ENCODE measurements at regions not wholly inside any gene's neighbourhood (a gene's known extent, or its start where the extent isn't known, plus 50 kb on each side); places are given as distances from the start of the nearest gene placed in this dataset.

DNA sequence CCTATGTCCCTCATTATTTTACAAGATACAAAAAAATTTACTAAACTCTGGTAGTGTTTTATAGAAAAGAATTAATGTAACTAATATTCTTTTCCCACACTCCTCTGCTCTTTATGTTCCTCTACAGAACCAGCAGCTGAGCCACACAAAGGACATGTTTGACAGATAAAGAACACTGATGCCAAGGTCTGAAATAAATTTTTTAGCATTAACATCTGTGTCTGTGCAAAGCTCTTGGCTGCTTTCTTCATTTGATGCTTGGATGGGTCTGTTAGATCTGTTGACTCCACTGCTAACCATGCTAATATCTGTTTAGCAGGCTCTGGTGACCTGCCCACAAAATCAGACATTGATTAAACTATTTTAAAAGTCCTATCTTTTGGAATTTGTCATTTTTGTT, 2363.8 kb downstream of the PCDH9 start:
- Mint-ChIP-seq H3K27me3 (no peaks in the 10 kb centered on the region), H3K36me3 (ENCODE audit: insufficient read depth) (no peaks in the 10 kb centered on the region), H3K4me3 (no peak overlapping the region), H3K27ac (no peak overlapping the region), H3K4me1 (ENCODE audit: low read depth in 2 of 2) (no peaks in the 10 kb centered on the region), H3K9me3 (peaks cover 0 to 6% of the 10 kb centered on the region in 2 donors)
- ATAC-seq (replicated peaks): no peak
- no peak for DNase-seq

DNA sequence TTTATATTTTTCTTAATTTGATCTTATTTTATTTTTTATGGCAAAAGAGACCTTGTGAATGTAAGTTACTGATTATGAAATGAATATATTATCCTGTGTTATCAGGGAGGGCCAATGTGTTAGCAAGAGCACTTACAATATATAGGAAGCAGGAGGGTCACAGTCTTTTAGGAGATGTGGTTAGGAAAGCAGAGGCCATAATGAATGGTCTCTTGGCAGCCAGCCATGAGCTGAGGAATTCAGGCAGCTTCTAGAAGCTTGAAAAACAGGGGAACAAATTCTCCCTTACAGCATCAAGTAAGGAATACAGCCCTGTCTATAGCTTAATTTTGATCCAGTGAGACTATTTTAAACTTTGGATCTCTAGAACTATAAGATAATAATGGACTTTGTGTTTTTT, 2374.6 kb downstream of the PCDH9 start:
- no peak overlapping the region for H3K27ac Mint-ChIP-seq
- no peaks in the 10 kb centered on the region for H3K4me1 Mint-ChIP-seq (ENCODE audit: low read depth in 2 of 2)
- peaks cover 9 to 32% of the 10 kb centered on the region in 2 donors for H3K9me3 Mint-ChIP-seq
- H3K4me3 Mint-ChIP-seq: no peak overlapping the region
- H3K36me3 Mint-ChIP-seq (ENCODE audit: insufficient read depth): no peaks in the 10 kb centered on the region
- no peaks in the 10 kb centered on the region for H3K27me3 Mint-ChIP-seq
- ATAC-seq (replicated peaks) (no peak), DNase-seq (no peak)

DNA sequence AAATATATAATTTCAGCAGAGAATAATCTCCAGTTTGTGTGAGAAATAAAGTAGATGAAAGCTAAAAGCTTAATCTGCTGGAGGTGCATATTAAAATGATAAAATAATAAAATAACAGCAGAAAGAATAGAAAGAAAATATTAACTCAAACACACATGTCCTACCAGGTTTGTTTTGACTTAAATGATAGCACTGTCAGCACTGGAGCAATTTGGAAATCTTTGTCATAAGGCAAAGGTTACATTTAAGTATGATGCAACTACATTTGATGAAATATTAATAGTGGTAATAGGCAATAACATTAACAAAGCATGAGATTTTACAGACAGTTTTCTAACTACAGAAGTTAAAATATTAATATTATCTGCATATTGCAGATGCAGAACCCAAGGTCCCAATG, 2380.1 kb downstream of the PCDH9 start:
- ATAC-seq (replicated peaks) (no peak), DNase-seq (no peak)
- Mint-ChIP-seq H3K4me1 (ENCODE audit: low read depth in 2 of 2) (no peaks in the 10 kb centered on the region), H3K27ac (no peak overlapping the region), H3K9me3 (peaks cover 9 to 13% of the 10 kb centered on the region in 2 donors), H3K4me3 (no peak overlapping the region), H3K27me3 (no peaks in the 10 kb centered on the region), H3K36me3 (ENCODE audit: insufficient read depth) (peaks cover 3% of the 10 kb centered on the region)

DNA sequence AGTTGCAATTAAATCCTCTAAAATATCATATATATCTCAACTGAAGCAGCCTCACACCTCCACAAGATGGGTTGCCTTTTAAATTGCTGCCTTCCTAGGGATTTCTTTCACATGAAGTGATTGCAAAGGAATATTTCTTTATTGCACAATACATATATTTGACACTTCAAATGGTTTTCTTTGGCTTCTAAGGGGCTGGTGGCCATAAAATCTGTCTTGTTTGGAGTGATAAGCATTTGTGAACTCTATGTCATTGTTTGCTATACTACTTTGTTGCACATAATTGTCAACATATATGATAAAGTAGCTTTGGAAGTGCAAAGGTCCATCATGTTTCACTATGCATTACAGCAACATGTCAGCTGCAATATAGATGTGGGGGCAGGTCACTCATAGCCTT, 2380.9 kb downstream of the PCDH9 start:
- Mint-ChIP-seq H3K4me3 (no peak overlapping the region), H3K27ac (no peak overlapping the region)

DNA sequence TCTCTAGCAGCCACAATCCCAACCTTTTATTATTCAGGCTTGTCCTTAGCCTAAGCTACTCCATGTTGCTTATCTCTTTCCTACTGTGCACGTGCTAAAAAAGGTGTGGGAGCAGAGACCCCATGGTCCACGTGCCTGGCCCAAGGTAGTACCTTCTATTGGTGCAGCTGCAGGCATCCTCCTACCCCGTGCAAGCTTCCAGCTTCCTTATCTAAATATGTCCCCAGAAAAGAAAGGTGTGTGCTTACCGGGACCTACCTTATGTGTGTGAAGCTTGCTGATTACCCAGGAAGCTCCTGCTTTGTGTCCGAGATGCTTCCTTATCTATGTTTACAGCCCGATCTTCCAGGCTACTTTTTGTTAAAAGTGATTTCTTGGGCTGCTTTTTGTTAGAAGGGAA, 2382.4 kb downstream of the PCDH9 start:
- DNase-seq (no peak), ATAC-seq (replicated peaks) (no peak)
- H3K9me3 Mint-ChIP-seq: peaks cover 2 to 6% of the 10 kb centered on the region in 2 donors
- H3K27ac Mint-ChIP-seq: no peak overlapping the region
- H3K27me3 Mint-ChIP-seq: no peaks in the 10 kb centered on the region
- H3K4me1 Mint-ChIP-seq (ENCODE audit: low read depth in 2 of 2): no peaks in the 10 kb centered on the region
- peaks cover 3% of the 10 kb centered on the region for H3K36me3 Mint-ChIP-seq (ENCODE audit: insufficient read depth)
- no peak overlapping the region for H3K4me3 Mint-ChIP-seq

More for the DNA sequence above, 2380.9 kb downstream of the PCDH9 start:
- H3K36me3 Mint-ChIP-seq (ENCODE audit: insufficient read depth): peaks cover 3% of the 10 kb centered on the region
- H3K4me1 Mint-ChIP-seq (ENCODE audit: low read depth in 2 of 2): no peaks in the 10 kb centered on the region
- H3K9me3 Mint-ChIP-seq: peaks cover 5 to 9% of the 10 kb centered on the region in 2 donors
- DNase-seq: no peak
- no peaks in the 10 kb centered on the region for H3K27me3 Mint-ChIP-seq
- ATAC-seq (replicated peaks): no peak

DNA sequence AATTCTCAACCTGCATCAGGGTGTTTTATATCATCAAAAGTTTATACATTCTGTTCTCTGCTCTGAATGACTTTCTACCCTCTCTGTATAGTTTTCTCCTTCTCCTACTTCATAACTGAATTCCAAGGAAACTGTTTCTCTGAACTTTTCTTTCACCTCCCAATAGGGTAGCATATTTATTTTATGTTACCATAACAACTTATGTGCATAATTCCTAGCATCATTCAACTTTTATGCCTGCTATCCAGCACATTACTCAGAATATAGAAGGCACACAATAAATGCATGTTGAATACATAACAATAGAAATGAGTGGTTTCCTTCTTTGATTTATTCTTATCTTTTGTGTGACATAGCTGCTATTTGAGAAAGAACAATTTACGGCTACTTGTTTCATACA, 2385.0 kb downstream of the PCDH9 start:
- no peak overlapping the region for H3K4me3 Mint-ChIP-seq
- no peaks in the 10 kb centered on the region for H3K4me1 Mint-ChIP-seq (ENCODE audit: low read depth in 2 of 2)
- H3K9me3 Mint-ChIP-seq: peaks cover 8% of the 10 kb centered on the region in 2 donors
- no peak for ATAC-seq (replicated peaks)
- H3K27me3 Mint-ChIP-seq: no peaks in the 10 kb centered on the region
- no peak for DNase-seq
- H3K36me3 Mint-ChIP-seq (ENCODE audit: insufficient read depth): peaks cover 3% of the 10 kb centered on the region
- H3K27ac Mint-ChIP-seq: no peak overlapping the region

DNA sequence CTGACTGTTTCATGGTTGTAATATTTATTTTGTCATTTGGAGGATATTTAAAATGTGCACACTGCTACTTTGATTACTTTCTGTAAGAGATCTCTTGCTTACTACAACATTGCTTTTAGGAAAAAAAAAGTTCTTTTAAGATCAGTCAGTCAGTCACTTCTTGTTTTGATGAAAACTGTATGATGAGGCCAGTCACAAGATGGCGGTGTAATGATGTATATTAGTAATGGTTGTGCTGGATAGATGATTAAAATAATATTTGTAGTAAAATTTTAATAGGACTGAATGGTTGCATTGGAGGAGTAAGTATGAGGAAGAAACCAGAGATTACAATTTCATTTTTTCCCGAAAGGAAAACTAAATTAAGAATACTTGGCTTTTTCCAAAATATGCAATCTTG, 2411.1 kb downstream of the PCDH9 start:
- Mint-ChIP-seq H3K36me3 (ENCODE audit: insufficient read depth) (no peaks in the 10 kb centered on the region), H3K9me3 (peaks cover 3 to 13% of the 10 kb centered on the region in 2 donors), H3K27me3 (no peaks in the 10 kb centered on the region), H3K4me3 (no peak overlapping the region), H3K27ac (no peak overlapping the region), H3K4me1 (ENCODE audit: low read depth in 2 of 2) (no peaks in the 10 kb centered on the region)
- ATAC-seq (replicated peaks): no peak
- no peak for DNase-seq

DNA sequence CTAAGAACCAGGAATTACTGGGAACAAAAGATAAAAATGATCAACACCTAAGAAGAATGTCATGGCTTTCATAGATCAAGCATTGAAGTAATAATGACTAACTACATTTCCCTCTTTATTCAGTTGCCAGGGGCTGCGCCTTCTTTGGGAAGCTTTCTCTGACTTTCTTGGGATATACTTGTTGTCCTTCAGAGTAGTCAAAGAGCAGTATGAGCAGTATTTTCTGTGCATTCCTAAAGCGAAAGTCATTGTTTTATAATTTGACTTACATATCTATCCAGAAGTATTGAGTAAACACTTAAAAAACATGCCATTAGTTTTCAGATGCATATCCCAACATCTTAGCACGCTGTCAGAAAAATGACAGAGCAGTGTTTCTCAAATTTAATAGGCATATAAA, 2412.4 kb downstream of the PCDH9 start:
- Mint-ChIP-seq H3K4me1 (ENCODE audit: low read depth in 2 of 2) (no peaks in the 10 kb centered on the region), H3K36me3 (ENCODE audit: insufficient read depth) (no peaks in the 10 kb centered on the region), H3K4me3 (no peak overlapping the region), H3K9me3 (peaks cover 4 to 13% of the 10 kb centered on the region in 2 donors), H3K27me3 (no peaks in the 10 kb centered on the region), H3K27ac (no peak overlapping the region)
- ATAC-seq (replicated peaks) (no peak), DNase-seq (no peak)

DNA sequence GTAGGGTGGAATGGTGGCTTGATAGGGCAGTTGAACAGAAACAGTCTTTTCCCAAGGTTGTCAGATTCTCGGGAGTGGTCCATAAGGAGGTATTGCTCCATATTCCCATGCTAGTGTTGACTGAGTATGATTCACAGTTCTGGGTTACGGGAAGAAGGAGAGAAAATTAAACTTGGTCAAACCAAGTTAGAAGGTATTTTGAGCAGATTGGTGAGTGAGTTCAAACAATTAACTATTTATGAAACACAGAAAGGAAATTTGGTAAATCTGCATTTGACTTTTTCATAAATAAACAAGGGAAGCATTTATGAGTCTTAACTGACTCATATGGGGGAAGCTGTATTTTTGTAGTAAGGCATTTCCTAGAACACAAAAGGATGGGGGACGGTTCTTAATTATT, 2419.4 kb downstream of the PCDH9 start:
- H3K9me3 Mint-ChIP-seq: peaks cover 18 to 29% of the 10 kb centered on the region in 2 donors
- no peaks in the 10 kb centered on the region for H3K4me1 Mint-ChIP-seq (ENCODE audit: low read depth in 2 of 2)
- no peak overlapping the region for H3K4me3 Mint-ChIP-seq
- DNase-seq: no peak
- no peak overlapping the region for H3K27ac Mint-ChIP-seq
- H3K27me3 Mint-ChIP-seq: no peaks in the 10 kb centered on the region
- H3K36me3 Mint-ChIP-seq (ENCODE audit: insufficient read depth): no peaks in the 10 kb centered on the region
- ATAC-seq (replicated peaks): no peak

DNA sequence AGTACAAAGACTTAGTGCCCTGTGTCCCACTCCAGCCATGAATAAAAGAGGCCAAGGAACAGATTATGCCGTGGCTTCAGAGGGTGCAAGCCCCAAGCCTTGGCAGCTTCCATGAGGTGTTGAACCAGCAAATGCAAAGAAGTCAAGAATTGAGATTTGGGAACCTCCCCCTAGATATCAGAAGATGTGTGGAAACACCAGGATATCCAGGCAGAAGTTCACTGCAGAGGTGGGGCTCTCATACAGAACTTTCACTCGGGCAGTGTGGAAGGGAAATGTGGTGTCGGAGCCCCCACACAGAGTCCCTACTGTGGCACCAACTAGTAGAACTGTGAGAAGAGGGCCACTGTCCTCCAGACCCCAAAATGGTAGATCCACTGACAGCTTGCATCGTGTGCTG, 2421.4 kb downstream of the PCDH9 start:
- H3K4me3 Mint-ChIP-seq: no peak overlapping the region
- no peak for DNase-seq
- H3K27me3 Mint-ChIP-seq: no peaks in the 10 kb centered on the region
- ATAC-seq (replicated peaks): no peak
- H3K9me3 Mint-ChIP-seq: peaks cover 17 to 29% of the 10 kb centered on the region in 2 donors
- H3K36me3 Mint-ChIP-seq (ENCODE audit: insufficient read depth): no peaks in the 10 kb centered on the region
- no peak overlapping the region for H3K27ac Mint-ChIP-seq
- H3K4me1 Mint-ChIP-seq (ENCODE audit: low read depth in 2 of 2): no peaks in the 10 kb centered on the region

DNA sequence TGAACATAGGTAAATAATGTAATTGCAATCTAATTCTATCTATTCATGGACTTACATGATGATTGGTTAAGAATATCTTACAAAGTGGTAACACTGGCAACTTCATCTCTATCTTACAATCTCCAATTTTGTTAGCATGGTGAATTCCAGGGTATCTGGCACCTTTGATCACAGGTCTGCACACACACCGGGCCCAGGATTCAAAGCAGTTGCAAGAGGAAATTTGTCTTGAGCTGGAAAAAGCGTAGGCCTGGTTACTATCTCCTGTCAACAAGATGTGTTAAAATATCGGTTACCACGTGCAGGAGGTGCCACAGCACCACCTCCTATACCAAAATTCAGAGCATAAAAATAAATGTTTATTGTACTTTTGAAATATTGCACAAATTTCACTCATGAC, 2428.4 kb downstream of the PCDH9 start:
- Mint-ChIP-seq H3K4me1 (ENCODE audit: low read depth in 2 of 2) (no peaks in the 10 kb centered on the region), H3K9me3 (peaks cover 0 to 7% of the 10 kb centered on the region in 2 donors), H3K27me3 (no peaks in the 10 kb centered on the region)

DNA sequence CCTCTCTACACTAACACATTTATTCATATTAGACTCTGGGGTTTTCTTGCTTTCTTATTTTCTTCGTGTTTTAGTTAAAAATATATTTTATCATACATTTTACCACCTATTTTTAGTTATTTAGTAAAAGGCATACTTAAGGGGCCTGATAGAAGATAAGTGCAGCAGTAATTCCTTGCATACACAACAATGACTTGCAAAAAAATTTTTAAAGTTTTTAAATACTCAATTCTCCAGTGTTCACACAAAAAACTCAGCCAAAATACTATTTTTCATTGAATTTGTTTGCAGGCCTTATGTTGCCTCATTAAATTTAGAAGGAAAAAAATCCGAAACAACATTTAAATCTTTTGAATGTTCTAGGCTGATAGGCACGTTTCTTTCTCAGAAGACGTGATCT, 2431.7 kb downstream of the PCDH9 start:
- Mint-ChIP-seq H3K4me1 (ENCODE audit: low read depth in 2 of 2) (no peaks in the 10 kb centered on the region), H3K9me3 (peaks cover 6 to 15% of the 10 kb centered on the region in 2 donors), H3K27ac (no peak overlapping the region), H3K36me3 (ENCODE audit: insufficient read depth) (no peaks in the 10 kb centered on the region), H3K27me3 (no peaks in the 10 kb centered on the region), H3K4me3 (no peak overlapping the region)
- no peak for DNase-seq
- ATAC-seq (replicated peaks): no peak

More for the DNA sequence above, 2428.4 kb downstream of the PCDH9 start:
- Mint-ChIP-seq H3K4me3 (no peak overlapping the region), H3K36me3 (ENCODE audit: insufficient read depth) (no peaks in the 10 kb centered on the region), H3K27ac (no peak overlapping the region)
- no peak for DNase-seq
- no peak for ATAC-seq (replicated peaks)

DNA sequence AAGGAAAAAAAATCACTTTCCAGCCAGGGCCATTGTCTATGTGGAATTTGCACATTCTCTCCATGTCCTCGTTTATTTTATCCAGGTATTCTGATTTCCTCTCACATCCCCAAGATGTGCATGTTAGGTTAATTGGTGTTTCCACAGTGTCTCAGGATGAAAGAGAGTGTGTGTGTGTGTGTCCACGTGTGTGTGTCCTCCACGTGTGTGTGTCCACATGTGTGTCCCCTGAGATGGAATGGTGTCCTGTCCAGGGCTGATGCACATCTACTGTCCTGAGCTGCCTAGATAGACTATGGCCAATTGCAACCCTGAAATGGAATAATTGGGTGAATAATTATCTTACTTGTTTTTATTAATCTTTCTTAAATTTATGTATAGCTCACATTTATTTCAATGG, 2436.5 kb downstream of the PCDH9 start:
- H3K4me1 Mint-ChIP-seq (ENCODE audit: low read depth in 2 of 2): no peaks in the 10 kb centered on the region
- no peaks in the 10 kb centered on the region for H3K36me3 Mint-ChIP-seq (ENCODE audit: insufficient read depth)
- H3K27ac Mint-ChIP-seq: no peak overlapping the region
- H3K9me3 Mint-ChIP-seq: peaks cover 12 to 16% of the 10 kb centered on the region in 2 donors
- no peak for ATAC-seq (replicated peaks)
- DNase-seq: no peak
- no peak overlapping the region for H3K4me3 Mint-ChIP-seq
- no peaks in the 10 kb centered on the region for H3K27me3 Mint-ChIP-seq

DNA sequence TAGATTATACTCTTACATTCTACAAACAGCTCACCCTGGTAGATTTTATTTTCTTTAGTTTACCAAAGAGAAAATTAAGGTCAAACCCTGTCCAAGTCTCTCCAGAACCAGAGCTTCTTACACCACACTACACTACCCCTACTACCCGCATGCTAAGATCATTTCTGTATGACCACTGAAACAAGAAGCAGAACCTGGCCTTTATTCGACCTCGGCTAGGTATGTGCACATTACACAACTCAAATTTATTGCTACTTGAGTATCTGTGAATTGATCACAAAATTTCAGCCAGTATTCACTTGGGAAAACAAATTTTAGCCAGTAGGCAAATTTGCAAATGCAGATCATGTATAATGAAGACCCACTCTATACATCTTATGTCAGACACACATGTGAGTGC, 2437.0 kb downstream of the PCDH9 start:
- H3K27ac Mint-ChIP-seq: no peak overlapping the region
- no peaks in the 10 kb centered on the region for H3K4me1 Mint-ChIP-seq (ENCODE audit: low read depth in 2 of 2)
- no peak for DNase-seq
- ATAC-seq (replicated peaks): no peak
- no peaks in the 10 kb centered on the region for H3K27me3 Mint-ChIP-seq
- H3K36me3 Mint-ChIP-seq (ENCODE audit: insufficient read depth): no peaks in the 10 kb centered on the region
- peaks cover 12 to 16% of the 10 kb centered on the region in 2 donors for H3K9me3 Mint-ChIP-seq
- no peak overlapping the region for H3K4me3 Mint-ChIP-seq

DNA sequence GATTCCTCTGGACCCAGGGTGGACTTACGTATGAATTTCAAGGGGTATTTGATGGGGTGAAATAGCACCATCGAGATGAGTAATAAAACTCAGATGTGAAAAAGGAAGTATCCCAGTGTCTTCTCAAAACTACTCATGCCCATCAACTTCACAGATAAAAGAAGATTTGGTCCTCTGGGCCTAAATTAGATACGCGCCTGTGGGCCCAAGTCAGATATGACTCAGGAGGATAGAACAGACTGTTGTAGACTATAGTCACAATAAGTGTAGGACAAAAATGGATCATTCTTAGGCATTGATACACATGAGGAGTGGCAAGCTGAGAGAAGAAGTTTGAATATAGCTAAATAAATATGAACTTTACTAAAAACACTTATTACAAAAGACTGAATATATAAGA, 2438.8 kb downstream of the PCDH9 start:
- Mint-ChIP-seq H3K4me3 (no peak overlapping the region), H3K9me3 (peaks cover 13 to 18% of the 10 kb centered on the region in 2 donors), H3K4me1 (ENCODE audit: low read depth in 2 of 2) (no peaks in the 10 kb centered on the region), H3K27me3 (no peaks in the 10 kb centered on the region), H3K27ac (no peak overlapping the region), H3K36me3 (ENCODE audit: insufficient read depth) (no peaks in the 10 kb centered on the region)
- DNase-seq (no peak), ATAC-seq (replicated peaks) (no peak)
